BE2C (cell line): ENCODE measurements at regions not wholly inside any gene's neighbourhood (a gene's known extent, or its start where the extent isn't known, plus 50 kb on each side); places are given as distances from the start of the nearest gene placed in this dataset.

Source experiments
- DNase-seq: peaks from one replicate; pipeline ENCODE4 v3.0.0-alpha.2; 2020
- H3K27me3 ChIP-seq: fragments of 250-450 bp; sonication (Bioruptor Pico); 2 replicates; pipeline ENCODE4 v1.5.1; 2020; ENCODE audit warnings: mild to moderate bottlenecking
- H3K36me3 ChIP-seq: fragments of 250-450 bp; sonication (Bioruptor Pico); 2 replicates; pipeline ENCODE4 v1.5.1; 2020; ENCODE audit warnings: mild to moderate bottlenecking
- H3K4me1 ChIP-seq: fragments of 250-450 bp; sonication (Bioruptor Pico); 2 replicates; pipeline ENCODE4 v1.5.1; 2020
- H3K4me3 ChIP-seq: 2 replicates; pipeline ENCODE4 v1.5.1; 2011; ENCODE audit warnings: low read depth, low read length
- H3K9me3 ChIP-seq: fragments of 250-450 bp; sonication (Bioruptor Pico); 2 replicates; pipeline ENCODE4 v1.5.1; 2020
- CTCF ChIP-seq: IDR thresholded peaks from 2 replicates; pipeline ENCODE4 v1.5.1; 2012; ENCODE audit warnings: mild to moderate bottlenecking, low read depth, low read length

- no peak for DNase-seq
- Histone ChIP-seq H3K4me1 (no peaks in the 10 kb centered on the region), H3K4me3 (no peak overlapping the region), H3K36me3 (no peaks in the 10 kb centered on the region), H3K27me3 (no peaks in the 10 kb centered on the region), H3K9me3 (no peaks in the 10 kb centered on the region)
- TF ChIP-seq CTCF: no peak
Measured at GRCh38 chr18:41150316-41150715, 804.7 kb upstream of the PIK3C3 start.

- H3K27me3 ChIP-seq: no peaks in the 10 kb centered on the region
- TF ChIP-seq CTCF: no peak
- no peaks in the 10 kb centered on the region for H3K9me3 ChIP-seq
- H3K4me1 ChIP-seq: no peaks in the 10 kb centered on the region
- H3K4me3 ChIP-seq: no peak overlapping the region
- H3K36me3 ChIP-seq: no peaks in the 10 kb centered on the region
- DNase-seq: no peak
Measured at GRCh38 chr18:41146301-41146700, 808.7 kb upstream of the PIK3C3 start.

- H3K4me3 ChIP-seq: no peak overlapping the region
- no peak for TF ChIP-seq CTCF
- no peaks in the 10 kb centered on the region for H3K27me3 ChIP-seq
- no peaks in the 10 kb centered on the region for H3K4me1 ChIP-seq
- H3K9me3 ChIP-seq: no peaks in the 10 kb centered on the region
- no peak for DNase-seq
- H3K36me3 ChIP-seq: no peaks in the 10 kb centered on the region
Measured at GRCh38 chr18:41145516-41145915, 809.5 kb upstream of the PIK3C3 start.

- Histone ChIP-seq H3K9me3 (no peaks in the 10 kb centered on the region), H3K4me1 (no peaks in the 10 kb centered on the region), H3K4me3 (no peak overlapping the region), H3K27me3 (no peaks in the 10 kb centered on the region), H3K36me3 (no peaks in the 10 kb centered on the region)
- no peak for TF ChIP-seq CTCF
- DNase-seq: no peak
Measured at GRCh38 chr18:41144441-41144840, 810.6 kb upstream of the PIK3C3 start.

- no peaks in the 10 kb centered on the region for H3K9me3 ChIP-seq
- no peak for TF ChIP-seq CTCF
- H3K4me3 ChIP-seq: no peak overlapping the region
- H3K36me3 ChIP-seq: no peaks in the 10 kb centered on the region
- H3K4me1 ChIP-seq: no peaks in the 10 kb centered on the region
- H3K27me3 ChIP-seq: no peaks in the 10 kb centered on the region
- no peak for DNase-seq
Measured at GRCh38 chr18:41140506-41140905, 814.5 kb upstream of the PIK3C3 start.

- DNase-seq: no peak
- H3K36me3 ChIP-seq: no peaks in the 10 kb centered on the region
- no peak for TF ChIP-seq CTCF
- no peaks in the 10 kb centered on the region for H3K9me3 ChIP-seq
- H3K27me3 ChIP-seq: no peaks in the 10 kb centered on the region
- no peak overlapping the region for H3K4me3 ChIP-seq
- H3K4me1 ChIP-seq: no peaks in the 10 kb centered on the region
Measured at GRCh38 chr18:41135146-41135545, 819.9 kb upstream of the PIK3C3 start.
